ENCODE measurements at regions not wholly inside any gene's neighbourhood (a gene's known extent, or its start where the extent isn't known, plus 50 kb on each side); places are given as distances from the start of the nearest gene placed in this dataset.

DNA sequence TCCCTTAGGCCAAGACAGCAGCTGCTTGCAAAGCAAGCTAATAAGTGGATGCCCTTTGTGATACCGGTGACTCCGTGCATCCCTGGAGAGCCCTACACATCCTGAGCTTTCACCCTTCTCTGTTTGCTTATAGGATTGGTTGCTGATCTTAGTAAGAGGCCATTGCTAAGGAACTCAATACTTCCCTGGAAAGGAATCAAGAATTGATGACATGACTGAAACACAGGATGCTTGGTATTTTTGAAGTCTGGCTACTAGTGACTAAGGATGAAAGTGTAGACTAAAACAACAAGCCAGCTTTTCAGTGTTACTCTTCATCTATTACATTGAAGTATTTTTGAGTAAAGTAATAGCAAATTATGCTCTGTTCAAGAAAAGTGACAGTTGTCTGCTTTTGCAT lies 123.0 kb upstream of the SERPINE2 start:
- Mint-ChIP-seq H3K27me3 (ENCODE audit: insufficient read depth, low read depth, poor library complexity) (no peaks in the 10 kb centered on the region), H3K36me3 (ENCODE audit: low read depth) (no peaks in the 10 kb centered on the region), H3K27ac (no peak overlapping the region), H3K4me3 (no peak overlapping the region), H3K9me3 (no peaks in the 10 kb centered on the region; the same call in 2 of the 3 replicates), H3K4me1 (no peaks in the 10 kb centered on the region)
- Histone ChIP-seq H2AFZ (no peak overlapping the region), H4K20me1 (replicated peaks; ENCODE audit: insufficient read depth) (no peaks in the 10 kb centered on the region), H3F3A (replicated peaks; ENCODE audit: low read depth) (no peaks in the 10 kb centered on the region), H3K27ac (ENCODE audit: low read depth) (no peak overlapping the region), H3K9me2 (ENCODE audit: insufficient read depth) (peaks cover 13% of the 10 kb centered on the region; the same call in 1 of the 2 replicates), H3K4me1 (ENCODE audit: insufficient read depth) (no peaks in the 10 kb centered on the region), H3K79me2 (replicated peaks; ENCODE audit: insufficient read depth) (no peaks in the 10 kb centered on the region), H3K27me3 (ENCODE audit: insufficient read depth) (no peaks in the 10 kb centered on the region), H3K36me3 (ENCODE audit: insufficient read depth) (no peaks in the 10 kb centered on the region), H3K4me3 (no peak overlapping the region), H3K4me2 (no peak overlapping the region)
- no peak for DNase-seq (ENCODE audit: low spot score)
- TF ChIP-seq REST (IDR thresholded peaks at IDR 0.05; ENCODE audit: unreplicated experiment) (no peak), ZNF114 (CRISPR knock-in tag; IDR thresholded peaks at IDR 0.05) (no peak), NANOG (IDR thresholded peaks at IDR 0.05; ENCODE audit: borderline replicate concordance) (no peak), CTCF (conservative IDR thresholded peaks at IDR 0.05; ENCODE audit: low read depth in 2 of 2) (no peak), EZH2phosphoT487 (IDR thresholded peaks at IDR 0.05; ENCODE audit: unreplicated experiment) (no peak), ZNF331 (CRISPR knock-in tag; IDR thresholded peaks at IDR 0.05; ENCODE audit: low read depth) (no peak), EZH2 (IDR thresholded peaks at IDR 0.05; ENCODE audit: low read depth, unreplicated experiment) (no peak), POLR2AphosphoS5 (IDR thresholded peaks at IDR 0.05; ENCODE audit: low read depth) (no peak), STAT1 (IDR thresholded peaks at IDR 0.05; ENCODE audit: unreplicated experiment) (no peak), CREB1 (CRISPR knock-in tag; IDR thresholded peaks at IDR 0.05; ENCODE audit: low read depth) (no peak), JUNB (IDR thresholded peaks at IDR 0.05; ENCODE audit: unreplicated experiment) (no peak)
- TF ChIP-seq, protein P1, sequence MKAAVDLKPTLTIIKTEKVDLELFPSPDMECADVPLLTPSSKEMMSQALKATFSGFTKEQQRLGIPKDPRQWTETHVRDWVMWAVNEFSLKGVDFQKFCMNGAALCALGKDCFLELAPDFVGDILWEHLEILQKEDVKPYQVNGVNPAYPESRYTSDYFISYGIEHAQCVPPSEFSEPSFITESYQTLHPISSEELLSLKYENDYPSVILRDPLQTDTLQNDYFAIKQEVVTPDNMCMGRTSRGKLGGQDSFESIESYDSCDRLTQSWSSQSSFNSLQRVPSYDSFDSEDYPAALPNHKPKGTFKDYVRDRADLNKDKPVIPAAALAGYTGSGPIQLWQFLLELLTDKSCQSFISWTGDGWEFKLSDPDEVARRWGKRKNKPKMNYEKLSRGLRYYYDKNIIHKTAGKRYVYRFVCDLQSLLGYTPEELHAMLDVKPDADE (IDR thresholded peaks at IDR 0.05): no peak
- TF ChIP-seq, protein P2, sequence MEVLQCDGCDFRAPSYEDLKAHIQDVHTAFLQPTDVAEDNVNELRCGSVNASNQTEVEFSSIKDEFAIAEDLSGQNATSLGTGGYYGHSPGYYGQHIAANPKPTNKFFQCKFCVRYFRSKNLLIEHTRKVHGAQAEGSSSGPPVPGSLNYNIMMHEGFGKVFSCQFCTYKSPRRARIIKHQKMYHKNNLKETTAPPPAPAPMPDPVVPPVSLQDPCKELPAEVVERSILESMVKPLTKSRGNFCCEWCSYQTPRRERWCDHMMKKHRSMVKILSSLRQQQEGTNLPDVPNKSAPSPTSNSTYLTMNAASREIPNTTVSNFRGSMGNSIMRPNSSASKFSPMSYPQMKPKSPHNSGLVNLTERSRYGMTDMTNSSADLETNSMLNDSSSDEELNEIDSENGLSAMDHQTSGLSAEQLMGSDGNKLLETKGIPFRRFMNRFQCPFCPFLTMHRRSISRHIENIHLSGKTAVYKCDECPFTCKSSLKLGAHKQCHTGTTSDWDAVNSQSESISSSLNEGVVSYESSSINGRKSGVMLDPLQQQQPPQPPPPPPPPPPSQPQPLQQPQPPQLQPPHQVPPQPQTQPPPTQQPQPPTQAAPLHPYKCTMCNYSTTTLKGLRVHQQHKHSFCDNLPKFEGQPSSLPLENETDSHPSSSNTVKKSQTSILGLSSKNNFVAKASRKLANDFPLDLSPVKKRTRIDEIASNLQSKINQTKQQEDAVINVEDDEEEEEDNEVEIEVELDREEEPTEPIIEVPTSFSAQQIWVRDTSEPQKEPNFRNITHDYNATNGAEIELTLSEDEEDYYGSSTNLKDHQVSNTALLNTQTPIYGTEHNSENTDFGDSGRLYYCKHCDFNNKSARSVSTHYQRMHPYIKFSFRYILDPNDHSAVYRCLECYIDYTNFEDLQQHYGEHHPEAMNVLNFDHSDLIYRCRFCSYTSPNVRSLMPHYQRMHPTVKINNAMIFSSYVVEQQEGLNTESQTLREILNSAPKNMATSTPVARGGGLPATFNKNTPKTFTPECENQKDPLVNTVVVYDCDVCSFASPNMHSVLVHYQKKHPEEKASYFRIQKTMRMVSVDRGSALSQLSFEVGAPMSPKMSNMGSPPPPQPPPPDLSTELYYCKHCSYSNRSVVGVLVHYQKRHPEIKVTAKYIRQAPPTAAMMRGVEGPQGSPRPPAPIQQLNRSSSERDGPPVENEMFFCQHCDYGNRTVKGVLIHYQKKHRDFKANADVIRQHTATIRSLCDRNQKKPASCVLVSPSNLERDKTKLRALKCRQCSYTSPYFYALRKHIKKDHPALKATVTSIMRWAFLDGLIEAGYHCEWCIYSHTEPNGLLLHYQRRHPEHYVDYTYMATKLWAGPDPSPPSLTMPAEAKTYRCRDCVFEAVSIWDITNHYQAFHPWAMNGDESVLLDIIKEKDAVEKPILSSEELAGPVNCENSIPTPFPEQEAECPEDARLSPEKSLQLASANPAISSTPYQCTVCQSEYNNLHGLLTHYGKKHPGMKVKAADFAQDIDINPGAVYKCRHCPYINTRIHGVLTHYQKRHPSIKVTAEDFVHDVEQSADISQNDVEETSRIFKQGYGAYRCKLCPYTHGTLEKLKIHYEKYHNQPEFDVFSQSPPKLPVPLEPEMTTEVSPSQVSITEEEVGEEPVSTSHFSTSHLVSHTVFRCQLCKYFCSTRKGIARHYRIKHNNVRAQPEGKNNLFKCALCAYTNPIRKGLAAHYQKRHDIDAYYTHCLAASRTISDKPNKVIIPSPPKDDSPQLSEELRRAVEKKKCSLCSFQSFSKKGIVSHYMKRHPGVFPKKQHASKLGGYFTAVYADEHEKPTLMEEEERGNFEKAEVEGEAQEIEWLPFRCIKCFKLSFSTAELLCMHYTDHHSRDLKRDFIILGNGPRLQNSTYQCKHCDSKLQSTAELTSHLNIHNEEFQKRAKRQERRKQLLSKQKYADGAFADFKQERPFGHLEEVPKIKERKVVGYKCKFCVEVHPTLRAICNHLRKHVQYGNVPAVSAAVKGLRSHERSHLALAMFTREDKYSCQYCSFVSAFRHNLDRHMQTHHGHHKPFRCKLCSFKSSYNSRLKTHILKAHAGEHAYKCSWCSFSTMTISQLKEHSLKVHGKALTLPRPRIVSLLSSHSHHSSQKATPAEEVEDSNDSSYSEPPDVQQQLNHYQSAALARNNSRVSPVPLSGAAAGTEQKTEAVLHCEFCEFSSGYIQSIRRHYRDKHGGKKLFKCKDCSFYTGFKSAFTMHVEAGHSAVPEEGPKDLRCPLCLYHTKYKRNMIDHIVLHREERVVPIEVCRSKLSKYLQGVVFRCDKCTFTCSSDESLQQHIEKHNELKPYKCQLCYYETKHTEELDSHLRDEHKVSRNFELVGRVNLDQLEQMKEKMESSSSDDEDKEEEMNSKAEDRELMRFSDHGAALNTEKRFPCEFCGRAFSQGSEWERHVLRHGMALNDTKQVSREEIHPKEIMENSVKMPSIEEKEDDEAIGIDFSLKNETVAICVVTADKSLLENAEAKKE (CRISPR knock-in tag; IDR thresholded peaks at IDR 0.05): no peak
- no peak for ATAC-seq
